ENCODE measurements at regions not wholly inside any gene's neighbourhood (a gene's known extent, or its start where the extent isn't known, plus 50 kb on each side); places are given as distances from the start of the nearest gene placed in this dataset.

DNA sequence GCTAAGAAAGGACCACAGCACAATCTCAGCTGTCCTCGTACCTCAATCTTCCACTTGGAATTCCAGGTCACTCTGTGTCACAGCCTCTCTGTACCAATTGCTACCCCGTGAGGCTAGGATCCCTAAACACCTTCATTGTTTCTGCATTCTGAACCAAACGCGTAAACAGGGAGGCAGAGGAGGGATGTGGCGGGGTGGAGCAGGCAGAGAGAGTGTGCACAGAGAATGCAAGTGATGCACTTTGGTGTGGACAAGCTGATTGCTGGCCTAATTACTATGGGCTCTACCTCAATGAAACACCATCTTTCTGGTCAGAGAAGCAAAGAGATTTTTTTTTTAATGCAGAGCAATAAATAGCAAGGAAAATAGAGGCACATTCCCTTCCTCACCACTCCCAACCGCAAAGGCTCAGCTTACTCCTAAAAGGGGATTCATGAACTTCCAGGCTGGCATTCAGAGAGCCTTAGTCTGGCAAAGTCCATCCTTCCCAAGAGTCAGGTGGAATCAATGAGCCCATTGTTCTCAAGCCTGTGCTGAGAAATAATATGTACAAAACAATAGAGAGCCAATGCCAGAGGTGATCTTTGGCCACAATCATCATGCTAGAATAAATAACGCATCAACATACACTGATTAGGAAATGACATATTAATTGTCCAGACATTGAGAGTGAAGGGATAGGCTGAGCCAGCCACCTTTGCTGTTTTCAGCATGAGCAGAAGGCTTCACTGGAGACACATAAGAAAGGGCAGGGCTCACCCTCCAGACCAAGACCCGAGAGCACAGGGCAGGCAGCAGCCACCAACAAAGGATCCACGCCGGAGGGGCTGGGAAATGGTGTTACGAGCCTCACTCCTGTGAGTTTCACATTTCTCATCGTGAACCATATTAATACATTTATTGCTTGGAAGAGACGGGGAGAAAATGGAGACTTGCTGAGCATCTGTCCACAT is 278.8 kb downstream of the ENC1 start:
- TF ChIP-seq, protein P1, sequence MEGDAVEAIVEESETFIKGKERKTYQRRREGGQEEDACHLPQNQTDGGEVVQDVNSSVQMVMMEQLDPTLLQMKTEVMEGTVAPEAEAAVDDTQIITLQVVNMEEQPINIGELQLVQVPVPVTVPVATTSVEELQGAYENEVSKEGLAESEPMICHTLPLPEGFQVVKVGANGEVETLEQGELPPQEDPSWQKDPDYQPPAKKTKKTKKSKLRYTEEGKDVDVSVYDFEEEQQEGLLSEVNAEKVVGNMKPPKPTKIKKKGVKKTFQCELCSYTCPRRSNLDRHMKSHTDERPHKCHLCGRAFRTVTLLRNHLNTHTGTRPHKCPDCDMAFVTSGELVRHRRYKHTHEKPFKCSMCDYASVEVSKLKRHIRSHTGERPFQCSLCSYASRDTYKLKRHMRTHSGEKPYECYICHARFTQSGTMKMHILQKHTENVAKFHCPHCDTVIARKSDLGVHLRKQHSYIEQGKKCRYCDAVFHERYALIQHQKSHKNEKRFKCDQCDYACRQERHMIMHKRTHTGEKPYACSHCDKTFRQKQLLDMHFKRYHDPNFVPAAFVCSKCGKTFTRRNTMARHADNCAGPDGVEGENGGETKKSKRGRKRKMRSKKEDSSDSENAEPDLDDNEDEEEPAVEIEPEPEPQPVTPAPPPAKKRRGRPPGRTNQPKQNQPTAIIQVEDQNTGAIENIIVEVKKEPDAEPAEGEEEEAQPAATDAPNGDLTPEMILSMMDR (conservative IDR thresholded peaks at IDR 0.05; ENCODE audit: low read depth, low read length), result no peak
- no peak overlapping the region for H3K4me3 ChIP-seq (ENCODE audit: low read length)
- peak; percentile 66 for DNase-seq (ENCODE audit: low read depth)

DNA sequence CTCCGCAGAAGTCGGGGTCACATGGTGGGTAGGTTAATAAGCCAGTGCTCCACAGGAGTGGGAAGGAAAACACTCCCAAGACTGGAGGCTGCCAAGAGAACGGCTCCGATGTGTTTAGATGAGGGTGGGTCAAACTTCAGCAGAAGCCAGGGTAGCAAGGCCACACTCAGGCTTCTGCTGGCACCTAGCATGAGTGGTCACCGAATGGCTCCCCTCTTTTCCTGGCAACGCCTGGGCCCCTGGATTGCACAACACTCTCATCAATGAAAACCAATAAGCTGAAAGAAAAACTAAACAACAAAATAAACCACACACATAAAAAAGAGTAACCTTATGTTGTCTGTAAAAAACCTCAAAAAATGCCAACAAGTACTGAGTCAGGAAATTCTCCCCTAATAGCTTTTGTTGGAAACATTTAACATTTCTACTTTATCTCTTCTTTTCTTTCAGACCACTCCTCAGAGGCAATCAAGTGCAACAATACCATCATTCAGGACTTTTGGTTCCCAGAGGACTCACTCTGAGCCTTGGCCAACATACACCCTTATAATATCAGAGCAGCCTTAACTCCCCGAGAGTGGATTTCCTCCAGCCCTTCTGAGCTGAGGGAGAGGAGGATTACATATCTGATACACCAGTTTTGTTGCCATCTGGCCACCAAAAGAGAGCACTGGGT is 279.9 kb downstream of the ENC1 start:
- no peak overlapping the region for H3K4me3 ChIP-seq (ENCODE audit: low read length)
- DNase-seq (ENCODE audit: low read depth), result no peak
- TF ChIP-seq, protein P1 (conservative IDR thresholded peaks at IDR 0.05; ENCODE audit: low read depth, low read length), result no peak

DNA sequence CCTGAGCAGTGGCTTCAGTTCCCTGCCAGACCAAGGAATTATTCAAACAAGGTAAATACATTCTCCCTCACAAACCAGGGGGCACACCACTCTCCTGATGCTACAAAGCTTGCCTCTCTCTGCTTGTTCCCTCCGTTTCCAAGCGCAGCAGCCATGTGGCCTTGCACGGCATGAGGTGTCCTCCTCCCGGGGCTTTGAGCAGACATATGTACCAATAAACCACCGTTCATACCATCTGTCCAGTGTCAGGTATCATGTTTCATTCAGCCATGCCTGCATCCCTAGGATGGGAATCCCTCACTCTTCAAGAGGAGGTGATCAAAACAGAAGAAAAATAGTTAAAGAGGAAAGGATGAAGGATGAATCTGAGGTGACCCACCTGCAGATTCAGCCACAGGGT is 282.7 kb downstream of the ENC1 start:
- no peak overlapping the region for H3K4me3 ChIP-seq (ENCODE audit: low read length)

DNA sequence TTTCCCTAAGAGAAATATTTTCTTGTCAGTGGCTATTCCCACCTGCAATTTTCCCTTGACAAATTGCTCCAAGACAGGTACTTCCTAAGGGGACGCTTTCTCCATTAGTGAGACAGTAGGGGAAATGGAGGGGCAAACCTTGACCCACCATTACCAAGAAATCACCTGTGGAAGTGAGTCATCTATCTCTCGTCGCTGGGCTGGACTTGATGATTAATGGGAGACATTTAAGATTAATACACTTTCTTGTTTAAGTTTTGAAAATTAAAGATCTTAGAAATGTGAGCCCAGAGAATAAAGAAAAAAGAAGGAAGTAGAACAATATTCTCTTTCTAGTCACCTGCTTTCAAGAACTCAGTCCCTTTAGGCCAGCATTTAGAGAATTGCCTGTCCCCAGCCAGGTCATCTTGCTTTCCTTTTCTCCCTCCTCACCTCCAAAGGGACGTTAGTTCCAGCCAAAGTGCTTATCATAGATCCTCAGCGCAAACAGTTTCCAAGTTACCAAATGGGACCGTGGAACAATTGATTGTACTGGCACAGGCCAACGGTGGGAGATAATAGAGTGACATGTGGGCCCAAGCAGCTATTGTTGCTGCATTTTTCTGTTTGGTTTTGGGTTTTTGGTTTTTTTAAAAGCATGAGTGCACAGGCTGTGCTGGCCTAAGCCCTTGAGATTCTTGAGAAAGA is 284.4 kb downstream of the ENC1 start:
- no peak for DNase-seq (ENCODE audit: low read depth)
- TF ChIP-seq, protein P1 (conservative IDR thresholded peaks at IDR 0.05; ENCODE audit: low read depth, low read length), result no peak
- no peak overlapping the region for H3K4me3 ChIP-seq (ENCODE audit: low read length)

More for the DNA sequence above, 282.7 kb downstream of the ENC1 start:
- TF ChIP-seq, protein P1 (conservative IDR thresholded peaks at IDR 0.05; ENCODE audit: low read depth, low read length), result no peak
- DNase-seq (ENCODE audit: low read depth), result no peak

DNA sequence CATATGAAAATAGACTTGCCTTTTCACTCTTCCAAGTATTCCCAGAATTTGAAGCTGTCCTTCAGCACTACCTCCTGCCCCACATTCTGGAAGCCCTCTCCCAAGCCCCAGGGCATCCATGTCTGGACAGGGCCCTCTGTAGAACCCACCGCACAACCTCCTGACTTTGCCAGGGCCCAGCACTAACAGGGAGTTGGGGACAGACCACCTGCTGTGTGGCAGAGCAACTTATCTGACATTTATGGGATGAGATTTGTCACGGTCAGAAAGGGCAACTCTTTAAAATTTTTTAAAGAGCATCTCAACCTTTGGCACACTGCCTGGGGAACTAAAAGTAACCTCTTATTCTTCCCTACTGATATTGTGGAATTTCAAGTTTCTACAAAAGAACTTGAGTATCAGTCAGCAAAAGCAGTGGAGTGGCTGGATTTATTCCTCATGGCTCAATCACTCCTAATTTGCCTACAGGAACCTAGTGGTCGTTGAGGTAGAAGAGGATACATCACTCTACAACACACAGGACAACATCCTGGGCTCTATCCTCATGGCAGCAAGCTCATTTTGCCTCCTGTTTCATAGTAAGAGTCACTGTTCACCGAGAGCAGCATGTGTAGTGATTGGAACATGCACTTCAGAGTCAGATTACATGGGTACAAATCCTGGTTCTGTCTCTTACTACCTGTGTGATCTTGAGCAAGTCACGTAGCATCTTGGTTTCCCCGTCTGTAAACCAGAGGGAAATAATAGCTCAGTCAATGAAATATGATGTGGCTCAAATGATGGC is 285.3 kb downstream of the ENC1 start:
- no peak overlapping the region for H3K4me3 ChIP-seq (ENCODE audit: low read length)
- TF ChIP-seq, protein P1 (conservative IDR thresholded peaks at IDR 0.05; ENCODE audit: low read depth, low read length), result no peak
- no peak for DNase-seq (ENCODE audit: low read depth)

DNA sequence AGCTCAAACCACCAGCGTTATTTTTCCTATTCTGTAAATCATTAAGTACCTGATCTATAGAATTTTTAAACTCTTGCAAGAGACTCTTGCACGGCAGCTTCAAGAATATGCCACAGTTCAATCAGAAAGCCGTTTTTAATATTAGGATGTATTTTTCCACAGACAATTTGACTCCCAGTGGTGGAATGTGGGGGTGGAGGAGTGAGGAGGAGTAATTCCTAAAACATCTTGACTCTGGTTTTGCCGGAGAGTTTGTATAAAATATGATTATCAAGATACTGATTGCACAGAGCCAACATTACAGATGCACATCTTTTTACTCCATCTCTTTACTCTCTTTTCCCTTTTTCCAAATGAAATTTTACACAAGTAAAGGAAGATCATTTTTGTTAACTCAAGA is 288.3 kb downstream of the ENC1 start:
- no peak overlapping the region for H3K4me3 ChIP-seq (ENCODE audit: low read length)
- DNase-seq (ENCODE audit: low read depth), result no peak
- TF ChIP-seq, protein P1 (conservative IDR thresholded peaks at IDR 0.05; ENCODE audit: low read depth, low read length), result no peak
